Suprapubic skin (tissue), 4 donors: ENCODE measurements at regions not wholly inside any gene's neighbourhood (a gene's known extent, or its start where the extent isn't known, plus 50 kb on each side); places are given as distances from the start of the nearest gene placed in this dataset.

Experiments
- CTCF ChIP-seq, 2 donors: fragments of 200-600 bp in 1 of 2; fragments of 450-650 bp in 1 of 2; sonication (generic) in 1 of 2; IDR thresholded peaks; one replicate each; pipeline ENCODE4 v1.5.1; 2016 to 2019; ENCODE audit warnings: antibody characterized with exemption in 2 of 2, mild to moderate bottlenecking in 1 of 2, moderate library complexity in 1 of 2
- EP300 ChIP-seq: sonication (generic); formaldehyde crosslinking; IDR thresholded peaks from one replicate; pipeline ENCODE4 v1.6.1; 2017; ENCODE audit warnings: antibody characterized with exemption
- POLR2A ChIP-seq, 2 donors: fragments of 450-650 bp; IDR thresholded peaks; one replicate each; pipeline ENCODE4 v1.6.1; 2017; ENCODE audit warnings: antibody characterized with exemption in 2 of 2, mild to moderate bottlenecking in 2 of 2, moderate library complexity in 2 of 2
- POLR2AphosphoS5 ChIP-seq, 3 donors: sonication (generic); formaldehyde crosslinking; IDR thresholded peaks; one replicate each; pipeline ENCODE4 v1.6.1; 2017; ENCODE audit warnings: antibody characterized with exemption in 3 of 3

GRCh38 chr9:81377320-81377719 lies 312.0 kb downstream of the TLE1 start:
- no peak for TF ChIP-seq CTCF (IDR thresholded peaks at IDR 0.05)
- TF ChIP-seq POLR2A (IDR thresholded peaks at IDR 0.05): no peak
- no peak for TF ChIP-seq POLR2AphosphoS5 (IDR thresholded peaks at IDR 0.05)
- no peak for TF ChIP-seq EP300
